Panc1 (cell line): ENCODE measurements at regions not wholly inside any gene's neighbourhood (a gene's known extent, or its start where the extent isn't known, plus 50 kb on each side); places are given as distances from the start of the nearest gene placed in this dataset.

Source experiments
- POLR2AphosphoS5 ChIP-seq: IDR thresholded peaks from 2 replicates; pipeline ENCODE4 v1.6.1; 2012; ENCODE audit warnings: mild to moderate bottlenecking, low read depth, low read length, moderate library complexity
- TF ChIP-seq, protein P1 (sequence below): fragments of 450-650 bp; IDR thresholded peaks from 2 replicates; pipeline ENCODE4 v1.5.1; 2017; ENCODE audit warnings: mild to moderate bottlenecking

DNA sequence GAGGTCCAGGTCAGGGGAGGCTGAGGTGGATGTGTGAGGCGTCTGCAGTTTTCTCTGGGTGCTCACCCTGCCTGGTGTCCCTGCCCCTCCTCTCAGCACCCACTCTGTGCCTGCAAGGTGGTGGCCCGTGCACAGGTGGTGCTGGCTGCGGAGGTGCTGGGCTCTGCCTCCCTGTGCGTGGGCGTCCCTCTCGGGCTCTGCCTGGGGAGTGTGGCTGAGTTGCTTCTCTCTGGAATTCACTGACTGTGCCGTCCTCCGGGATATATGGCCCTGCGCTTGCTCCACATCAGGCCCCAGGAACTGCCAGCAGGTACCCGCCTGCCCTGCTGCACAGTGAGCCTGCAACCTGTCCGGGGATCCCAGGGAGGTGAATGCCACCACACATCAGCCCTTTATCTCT, 379.1 kb downstream of the TMEM121 start:
- TF ChIP-seq, protein P1, sequence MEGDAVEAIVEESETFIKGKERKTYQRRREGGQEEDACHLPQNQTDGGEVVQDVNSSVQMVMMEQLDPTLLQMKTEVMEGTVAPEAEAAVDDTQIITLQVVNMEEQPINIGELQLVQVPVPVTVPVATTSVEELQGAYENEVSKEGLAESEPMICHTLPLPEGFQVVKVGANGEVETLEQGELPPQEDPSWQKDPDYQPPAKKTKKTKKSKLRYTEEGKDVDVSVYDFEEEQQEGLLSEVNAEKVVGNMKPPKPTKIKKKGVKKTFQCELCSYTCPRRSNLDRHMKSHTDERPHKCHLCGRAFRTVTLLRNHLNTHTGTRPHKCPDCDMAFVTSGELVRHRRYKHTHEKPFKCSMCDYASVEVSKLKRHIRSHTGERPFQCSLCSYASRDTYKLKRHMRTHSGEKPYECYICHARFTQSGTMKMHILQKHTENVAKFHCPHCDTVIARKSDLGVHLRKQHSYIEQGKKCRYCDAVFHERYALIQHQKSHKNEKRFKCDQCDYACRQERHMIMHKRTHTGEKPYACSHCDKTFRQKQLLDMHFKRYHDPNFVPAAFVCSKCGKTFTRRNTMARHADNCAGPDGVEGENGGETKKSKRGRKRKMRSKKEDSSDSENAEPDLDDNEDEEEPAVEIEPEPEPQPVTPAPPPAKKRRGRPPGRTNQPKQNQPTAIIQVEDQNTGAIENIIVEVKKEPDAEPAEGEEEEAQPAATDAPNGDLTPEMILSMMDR: no peak
- TF ChIP-seq POLR2AphosphoS5: no peak
